DOHH2 (cell line): ENCODE measurements at regions not wholly inside any gene's neighbourhood (a gene's known extent, or its start where the extent isn't known, plus 50 kb on each side); places are given as distances from the start of the nearest gene placed in this dataset.

Source experiments
- H3F3A ChIP-seq: fragments of 200-600 bp; sonication (generic), shearing (Covaris generic); 2 replicates; pipeline ENCODE4 v1.6.0; 2016; ENCODE audit warnings: antibody characterized with exemption, mild to moderate bottlenecking; ENCODE audit not compliant: control insufficient read depth, insufficient read depth
- H3K27ac ChIP-seq: fragments of 200-600 bp; sonication (generic); 2 replicates; pipeline ENCODE4 v1.5.1; 2014; ENCODE audit warnings: low read depth, mild to moderate bottlenecking, low read length, moderate library complexity
- H3K27me3 ChIP-seq: fragments of 200-600 bp; sonication (generic); 2 replicates; pipeline ENCODE4 v1.6.1; 2014; ENCODE audit warnings: mild to moderate bottlenecking, low read length, mixed read lengths; ENCODE audit not compliant: control insufficient read depth
- H3K36me3 ChIP-seq: fragments of 200-600 bp; sonication (generic); 2 replicates; pipeline ENCODE4 v1.6.1; 2014; ENCODE audit warnings: mild to moderate bottlenecking, low read length, moderate library complexity, mixed read lengths; ENCODE audit not compliant: control insufficient read depth
- H3K4me1 ChIP-seq: fragments of 200-600 bp; sonication (generic); 2 replicates; pipeline ENCODE4 v1.6.1; 2014; ENCODE audit warnings: mild to moderate bottlenecking, low read length, mixed read lengths; ENCODE audit not compliant: control insufficient read depth
- H3K4me2 ChIP-seq: fragments of 200-600 bp; sonication (generic); 2 replicates; pipeline ENCODE4 v1.6.0; 2014; ENCODE audit warnings: mild to moderate bottlenecking, low read length, moderate library complexity
- H3K4me3 ChIP-seq: fragments of 200-600 bp; sonication (generic); 2 replicates; pipeline ENCODE4 v1.5.1; 2014; ENCODE audit warnings: mild to moderate bottlenecking, low read length, mixed read lengths
- H3K79me2 ChIP-seq: fragments of 200-600 bp; sonication (generic); 2 replicates; pipeline ENCODE4 v1.6.1; 2014; ENCODE audit warnings: mild to moderate bottlenecking, low read length, mixed read lengths; ENCODE audit not compliant: control insufficient read depth
- H3K9me2 ChIP-seq: fragments of 200-600 bp; sonication (generic); replicated peaks from 2 replicates; pipeline ENCODE4 v1.6.1; 2014; ENCODE audit warnings: mild to moderate bottlenecking, low read length, mixed read lengths; ENCODE audit not compliant: control insufficient read depth
- H3K9me3 ChIP-seq: fragments of 200-600 bp; sonication (generic); 2 replicates; pipeline ENCODE4 v1.6.1; 2014; ENCODE audit warnings: antibody characterized with exemption, low read length, mixed read lengths; ENCODE audit not compliant: control insufficient read depth, insufficient read depth
- H4K20me1 ChIP-seq: fragments of 200-600 bp; sonication (generic); 2 replicates; pipeline ENCODE4 v1.6.0; 2014; ENCODE audit warnings: low read depth, mild to moderate bottlenecking, antibody characterized with exemption, low read length, moderate library complexity; ENCODE audit not compliant: control insufficient read depth, insufficient read depth
- CTCF ChIP-seq: fragments of 200-600 bp; sonication (generic); IDR thresholded peaks from one replicate; pipeline ENCODE4 v1.5.1; 2014; ENCODE audit warnings: antibody characterized with exemption, mild to moderate bottlenecking, low read depth, low read length; ENCODE audit not compliant: poor library complexity, severe bottlenecking
- EZH2phosphoT487 ChIP-seq: fragments of 200-600 bp; sonication (generic); IDR thresholded peaks from 2 replicates; pipeline ENCODE4 v1.6.1; 2017; ENCODE audit warnings: borderline replicate concordance, mild to moderate bottlenecking, antibody characterized with exemption, low read length, moderate library complexity, mixed read lengths

GRCh38 chr10:56487746-56488145 lies 126.7 kb upstream of the ZWINT start:
- no peaks in the 10 kb centered on the region for H3K4me1 ChIP-seq
- no peaks in the 10 kb centered on the region for H3F3A ChIP-seq
- H4K20me1 ChIP-seq: no peaks in the 10 kb centered on the region
- TF ChIP-seq CTCF: no peak
- no peak for TF ChIP-seq EZH2phosphoT487
- H3K27ac ChIP-seq: no peak overlapping the region
- H3K27me3 ChIP-seq: no peaks in the 10 kb centered on the region
- H3K36me3 ChIP-seq: no peaks in the 10 kb centered on the region
- no peaks in the 10 kb centered on the region for H3K9me2 ChIP-seq
- H3K4me2 ChIP-seq: no peak overlapping the region
- H3K79me2 ChIP-seq: no peaks in the 10 kb centered on the region
- H3K9me3 ChIP-seq: peaks cover 3% of the 10 kb centered on the region; the same call in 1 of the 2 replicates
- H3K4me3 ChIP-seq: no peak overlapping the region

- Histone ChIP-seq H3K36me3 (no peaks in the 10 kb centered on the region), H3K4me1 (no peaks in the 10 kb centered on the region), H3K9me3 (no peaks in the 10 kb centered on the region), H3K27ac (no peak overlapping the region), H3K4me2 (no peak overlapping the region), H3K4me3 (no peak overlapping the region), H3F3A (no peaks in the 10 kb centered on the region), H3K27me3 (no peaks in the 10 kb centered on the region), H4K20me1 (no peaks in the 10 kb centered on the region), H3K79me2 (no peaks in the 10 kb centered on the region), H3K9me2 (no peaks in the 10 kb centered on the region)
- no peak for TF ChIP-seq EZH2phosphoT487
- TF ChIP-seq CTCF: no peak
These were observed 120.5 kb upstream of the ZWINT start for GRCh38 chr10:56481521-56482091.

- TF ChIP-seq CTCF (no peak), EZH2phosphoT487 (no peak)
- no peaks in the 10 kb centered on the region for H3K27me3 ChIP-seq
These were observed 111.9 kb upstream of the ZWINT start for GRCh38 chr10:56472978-56473377.

GRCh38 chr10:56470701-56471100 lies 109.6 kb upstream of the ZWINT start:
- no peaks in the 10 kb centered on the region for H3K79me2 ChIP-seq
- no peaks in the 10 kb centered on the region for H3K4me1 ChIP-seq
- H3F3A ChIP-seq: no peaks in the 10 kb centered on the region
- TF ChIP-seq CTCF: no peak
- no peak for TF ChIP-seq EZH2phosphoT487
- H3K27me3 ChIP-seq: no peaks in the 10 kb centered on the region
- no peaks in the 10 kb centered on the region for H3K9me3 ChIP-seq
- H4K20me1 ChIP-seq: no peaks in the 10 kb centered on the region
- no peak overlapping the region for H3K4me2 ChIP-seq
- no peaks in the 10 kb centered on the region for H3K9me2 ChIP-seq
- H3K27ac ChIP-seq: no peak overlapping the region
- H3K4me3 ChIP-seq: no peak overlapping the region
- H3K36me3 ChIP-seq: no peaks in the 10 kb centered on the region

More at GRCh38 chr10:56472978-56473377, 111.9 kb upstream of the ZWINT start:
- no peaks in the 10 kb centered on the region for H3K4me1 ChIP-seq
- no peak overlapping the region for H3K4me3 ChIP-seq
- no peaks in the 10 kb centered on the region for H4K20me1 ChIP-seq
- no peaks in the 10 kb centered on the region for H3K9me2 ChIP-seq
- H3K27ac ChIP-seq: no peak overlapping the region
- no peaks in the 10 kb centered on the region for H3K79me2 ChIP-seq
- no peak overlapping the region for H3K4me2 ChIP-seq
- no peaks in the 10 kb centered on the region for H3K9me3 ChIP-seq
- H3F3A ChIP-seq: no peaks in the 10 kb centered on the region
- no peaks in the 10 kb centered on the region for H3K36me3 ChIP-seq
